ENCODE measurements at regions not wholly inside any gene's neighbourhood (a gene's known extent, or its start where the extent isn't known, plus 50 kb on each side); places are given as distances from the start of the nearest gene placed in this dataset.

- no peak overlapping the region for H3K4me3 ChIP-seq
- DNase-seq, result no peak
- H3K9me3 ChIP-seq (replicated peaks), result no peaks in the 10 kb centered on the region
- no peaks in the 10 kb centered on the region for H3K27me3 ChIP-seq (ENCODE audit: low read depth)
- intact Hi-C loops (cut with micrococcal nuclease), result no loop called here
- H3K36me3 ChIP-seq, result no peaks in the 10 kb centered on the region
- no peak for TF ChIP-seq CTCF (IDR thresholded peaks at IDR 0.05; ENCODE audit: borderline replicate concordance)
- no peak overlapping the region for H3K27ac ChIP-seq (replicated peaks)
- H3K4me1 ChIP-seq, result no peaks in the 10 kb centered on the region
These were observed 457.6 kb upstream of the COBL start for GRCh38 chr7:51774178-51774577.

- Histone ChIP-seq H3K27ac (replicated peaks) (no peak overlapping the region), H3K36me3 (no peaks in the 10 kb centered on the region), H3K27me3 (ENCODE audit: low read depth) (no peaks in the 10 kb centered on the region), H3K4me3 (no peak overlapping the region), H3K9me3 (replicated peaks) (no peaks in the 10 kb centered on the region), H3K4me1 (no peaks in the 10 kb centered on the region)
- TF ChIP-seq CTCF (IDR thresholded peaks at IDR 0.05; ENCODE audit: borderline replicate concordance), result no peak
- no peak for DNase-seq
- intact Hi-C loops (cut with micrococcal nuclease), result no loop called here
These were observed 455.6 kb upstream of the COBL start for GRCh38 chr7:51772190-51772589.

GRCh38 chr7:51764976-51765375, 448.4 kb upstream of the COBL start:
- no peak overlapping the region for H3K4me3 ChIP-seq
- H3K9me3 ChIP-seq (replicated peaks), result no peaks in the 10 kb centered on the region
- H3K36me3 ChIP-seq, result no peaks in the 10 kb centered on the region
- TF ChIP-seq CTCF (IDR thresholded peaks at IDR 0.05; ENCODE audit: borderline replicate concordance), result no peak
- H3K27me3 ChIP-seq (ENCODE audit: low read depth), result no peaks in the 10 kb centered on the region
- no peak for DNase-seq
- H3K27ac ChIP-seq (replicated peaks), result no peak overlapping the region
- H3K4me1 ChIP-seq, result no peaks in the 10 kb centered on the region
- intact Hi-C loops (cut with micrococcal nuclease), result no loop called here

- Histone ChIP-seq H3K4me3 (no peak overlapping the region), H3K27me3 (ENCODE audit: low read depth) (no peaks in the 10 kb centered on the region), H3K27ac (replicated peaks) (no peak overlapping the region), H3K9me3 (replicated peaks) (peaks cover 3% of the 10 kb centered on the region), H3K4me1 (no peaks in the 10 kb centered on the region), H3K36me3 (no peaks in the 10 kb centered on the region)
- no peak for TF ChIP-seq CTCF (IDR thresholded peaks at IDR 0.05; ENCODE audit: borderline replicate concordance)
- intact Hi-C loops (cut with micrococcal nuclease), result no loop called here
- DNase-seq, result no peak
These were observed 443.4 kb upstream of the COBL start for GRCh38 chr7:51759985-51760384.

- no peak for DNase-seq
- peaks cover 3% of the 10 kb centered on the region for H3K9me3 ChIP-seq (replicated peaks)
- no peaks in the 10 kb centered on the region for H3K27me3 ChIP-seq (ENCODE audit: low read depth)
- no peaks in the 10 kb centered on the region for H3K4me1 ChIP-seq
- H3K27ac ChIP-seq (replicated peaks), result no peak overlapping the region
- H3K36me3 ChIP-seq, result no peaks in the 10 kb centered on the region
- no peak overlapping the region for H3K4me3 ChIP-seq
- intact Hi-C loops (cut with micrococcal nuclease), result no loop called here
- TF ChIP-seq CTCF (IDR thresholded peaks at IDR 0.05; ENCODE audit: borderline replicate concordance), result no peak
These were observed 441.4 kb upstream of the COBL start for GRCh38 chr7:51757960-51758359.

GRCh38 chr7:51732951-51733350, 416.3 kb upstream of the COBL start:
- intact Hi-C loops (cut with micrococcal nuclease), result no loop called here

More at GRCh38 chr7:51732951-51733350, 416.3 kb upstream of the COBL start:
- H3K27me3 ChIP-seq (ENCODE audit: low read depth), result no peaks in the 10 kb centered on the region
- H3K9me3 ChIP-seq (replicated peaks), result peaks cover 24% of the 10 kb centered on the region
- no peak overlapping the region for H3K4me3 ChIP-seq
- H3K27ac ChIP-seq (replicated peaks), result no peak overlapping the region
- no peaks in the 10 kb centered on the region for H3K36me3 ChIP-seq
- no peak for TF ChIP-seq CTCF (IDR thresholded peaks at IDR 0.05; ENCODE audit: borderline replicate concordance)
- DNase-seq, result no peak
- H3K4me1 ChIP-seq, result no peaks in the 10 kb centered on the region
